ENCODE measurements at regions not wholly inside any gene's neighbourhood (a gene's known extent, or its start where the extent isn't known, plus 50 kb on each side); places are given as distances from the start of the nearest gene placed in this dataset.
"Not testable (repeated sequence)": the region's sequence is repeated elsewhere in the genome, so short reads cannot be mapped to it uniquely, and the experiment has no call there.

GRCh38 chr6:164690702-164691500 is 618.5 kb downstream of the C6orf118 start:
- DNase-seq, result no peak

GRCh38 chr6:164690241-164690640 is 619.2 kb downstream of the C6orf118 start:
- no peak for DNase-seq

- no peak for DNase-seq
These were observed 644.1 kb downstream of the C6orf118 start for GRCh38 chr6:164665328-164665727.

- DNase-seq, result no peak
These were observed 645.8 kb downstream of the C6orf118 start for GRCh38 chr6:164663634-164664033.

- DNase-seq, result no peak
These were observed 647.7 kb downstream of the C6orf118 start for GRCh38 chr6:164661716-164662115.

- no peak for DNase-seq
These were observed 648.6 kb downstream of the C6orf118 start for GRCh38 chr6:164660781-164661180.

GRCh38 chr6:164640956-164641355 is 668.4 kb downstream of the C6orf118 start:
- DNase-seq, result no peak

- DNase-seq, result peak; percentile 3
These were observed 681.0 kb downstream of the C6orf118 start for GRCh38 chr6:164628302-164628931.

- DNase-seq, result no peak
These were observed 692.4 kb downstream of the C6orf118 start for GRCh38 chr6:164616917-164617524.

GRCh38 chr6:164612751-164613150 is 696.7 kb downstream of the C6orf118 start:
- DNase-seq, result no peak

- DNase-seq, result not testable (repeated sequence)
These were observed 698.5 kb downstream of the C6orf118 start for GRCh38 chr6:164610859-164611258.

- DNase-seq, result not testable (repeated sequence)
These were observed 707.0 kb downstream of the C6orf118 start for GRCh38 chr6:164602415-164602814.

- no peak for DNase-seq
These were observed 727.8 kb downstream of the C6orf118 start for GRCh38 chr6:164581563-164581962.

- no peak for DNase-seq
These were observed 730.4 kb downstream of the C6orf118 start for GRCh38 chr6:164579035-164579434.

GRCh38 chr6:164578616-164579015 is 730.8 kb downstream of the C6orf118 start:
- no peak for DNase-seq

- no peak for DNase-seq
These were observed 738.6 kb downstream of the C6orf118 start for GRCh38 chr6:164570801-164571200.

GRCh38 chr6:164569509-164569908 is 739.9 kb downstream of the C6orf118 start:
- no peak for DNase-seq

- no peak for DNase-seq
These were observed 745.5 kb downstream of the C6orf118 start for GRCh38 chr6:164563924-164564323.

GRCh38 chr6:164561656-164562055 is 747.7 kb downstream of the C6orf118 start:
- no peak for DNase-seq

- no peak for DNase-seq
These were observed 754.5 kb downstream of the C6orf118 start for GRCh38 chr6:164554700-164555476.

GRCh38 chr6:164554226-164554625 is 755.2 kb downstream of the C6orf118 start:
- no peak for DNase-seq

- no peak for DNase-seq
These were observed 757.7 kb downstream of the C6orf118 start for GRCh38 chr6:164551706-164552105.

GRCh38 chr6:164547076-164547475 is 762.3 kb downstream of the C6orf118 start:
- no peak for DNase-seq
